Fibroblast of the aortic adventitia (primary cell): ENCODE measurements at regions not wholly inside any gene's neighbourhood (a gene's known extent, or its start where the extent isn't known, plus 50 kb on each side); places are given as distances from the start of the nearest gene placed in this dataset.

Source experiments
- DNase-seq: peaks from one replicate; pipeline ENCODE4 v3.0.0-alpha.2; 2010; ENCODE audit warnings: low read depth
- H3K4me3 ChIP-seq: 2 replicates; pipeline ENCODE4 v1.5.1; 2011; ENCODE audit warnings: low read depth, mild to moderate bottlenecking, control low read depth, low read length, moderate library complexity
- TF ChIP-seq, protein P1 (sequence below): IDR thresholded peaks from 2 replicates; pipeline ENCODE4 v1.5.1; 2011; ENCODE audit warnings: mild to moderate bottlenecking, low read length, control low read depth, inconsistent platforms; ENCODE audit not compliant: insufficient read depth

DNA sequence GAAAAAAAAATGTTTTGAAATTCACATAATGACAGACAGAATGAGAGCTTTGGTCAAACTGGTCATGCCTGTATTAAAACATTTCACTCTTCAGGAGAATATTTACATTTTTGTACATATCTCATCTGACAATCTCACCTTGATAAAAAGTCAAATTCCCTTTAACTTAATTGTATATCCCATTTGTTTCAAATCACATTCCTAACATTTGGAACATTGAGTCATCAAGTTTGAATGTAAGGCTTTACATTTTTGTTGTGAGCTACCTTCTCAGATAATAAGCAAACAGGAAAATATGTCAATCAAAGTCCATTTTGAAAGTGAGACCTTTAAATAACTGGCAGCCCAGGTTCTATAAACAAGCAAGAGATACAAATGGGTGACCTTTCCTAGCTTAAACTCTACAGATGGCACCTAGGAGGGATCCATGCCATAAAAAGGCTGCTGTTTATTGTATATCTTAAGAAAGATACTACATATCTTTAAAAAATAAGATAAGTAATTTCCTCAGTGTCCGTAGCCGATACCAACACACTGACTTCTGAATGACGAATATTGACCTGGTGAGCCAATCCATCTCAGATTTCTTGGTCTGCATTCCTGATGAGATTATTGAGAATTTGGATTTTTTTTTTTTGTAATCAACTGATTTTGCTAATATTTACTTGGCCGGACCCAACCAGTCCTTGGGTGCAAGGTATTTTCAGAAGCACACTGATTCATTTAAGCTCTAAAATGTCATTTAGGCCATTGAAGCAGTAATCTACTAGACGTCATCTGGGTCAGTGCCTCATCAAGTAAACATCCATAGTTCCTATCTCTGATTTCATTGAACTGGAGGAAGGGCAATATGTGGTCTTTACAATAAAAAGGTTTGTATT, 259.6 kb downstream of the BTG1 start:
- DNase-seq: no peak
- TF ChIP-seq, protein P1, sequence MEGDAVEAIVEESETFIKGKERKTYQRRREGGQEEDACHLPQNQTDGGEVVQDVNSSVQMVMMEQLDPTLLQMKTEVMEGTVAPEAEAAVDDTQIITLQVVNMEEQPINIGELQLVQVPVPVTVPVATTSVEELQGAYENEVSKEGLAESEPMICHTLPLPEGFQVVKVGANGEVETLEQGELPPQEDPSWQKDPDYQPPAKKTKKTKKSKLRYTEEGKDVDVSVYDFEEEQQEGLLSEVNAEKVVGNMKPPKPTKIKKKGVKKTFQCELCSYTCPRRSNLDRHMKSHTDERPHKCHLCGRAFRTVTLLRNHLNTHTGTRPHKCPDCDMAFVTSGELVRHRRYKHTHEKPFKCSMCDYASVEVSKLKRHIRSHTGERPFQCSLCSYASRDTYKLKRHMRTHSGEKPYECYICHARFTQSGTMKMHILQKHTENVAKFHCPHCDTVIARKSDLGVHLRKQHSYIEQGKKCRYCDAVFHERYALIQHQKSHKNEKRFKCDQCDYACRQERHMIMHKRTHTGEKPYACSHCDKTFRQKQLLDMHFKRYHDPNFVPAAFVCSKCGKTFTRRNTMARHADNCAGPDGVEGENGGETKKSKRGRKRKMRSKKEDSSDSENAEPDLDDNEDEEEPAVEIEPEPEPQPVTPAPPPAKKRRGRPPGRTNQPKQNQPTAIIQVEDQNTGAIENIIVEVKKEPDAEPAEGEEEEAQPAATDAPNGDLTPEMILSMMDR: no peak
- H3K4me3 ChIP-seq: no peak overlapping the region

DNA sequence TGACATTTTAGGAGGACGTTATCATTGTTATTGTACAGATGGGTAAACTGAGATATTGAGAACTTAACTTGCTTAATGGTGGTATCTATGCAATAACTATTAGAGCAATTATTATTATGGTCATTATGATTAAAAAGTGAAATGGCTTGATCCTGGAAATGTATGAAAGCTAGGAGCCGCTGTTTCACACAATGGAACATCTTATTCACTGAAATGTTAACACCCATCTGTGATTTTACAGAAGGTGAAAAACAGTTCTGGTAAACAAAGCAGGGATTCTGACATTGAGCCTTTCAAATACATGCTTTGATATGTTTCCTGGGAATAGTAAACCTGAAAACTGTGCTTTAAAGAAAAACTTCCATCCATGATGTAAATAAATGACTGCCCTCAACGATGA, 261.4 kb downstream of the BTG1 start:
- no peak for DNase-seq
- TF ChIP-seq, protein P1: no peak
- no peak overlapping the region for H3K4me3 ChIP-seq

DNA sequence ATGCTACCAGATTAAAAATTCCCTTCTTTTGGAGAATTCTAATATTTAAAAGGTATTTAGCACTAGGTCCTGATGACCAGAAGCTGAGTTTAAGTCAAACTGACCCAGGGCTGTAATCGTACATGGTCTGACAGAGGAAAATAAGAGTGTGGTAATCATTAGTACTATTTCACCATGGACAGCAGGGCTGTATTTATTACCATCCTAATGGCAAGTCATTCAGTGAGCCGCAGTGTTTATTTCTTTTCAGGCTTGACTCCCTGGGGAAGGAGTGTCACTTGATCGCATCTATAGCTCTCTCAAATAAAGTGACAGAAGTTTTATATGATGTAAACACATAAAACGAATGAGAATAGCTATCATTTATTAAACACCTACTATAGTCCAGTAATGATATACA, 261.8 kb downstream of the BTG1 start:
- DNase-seq: no peak
- TF ChIP-seq, protein P1: no peak
- H3K4me3 ChIP-seq: no peak overlapping the region

DNA sequence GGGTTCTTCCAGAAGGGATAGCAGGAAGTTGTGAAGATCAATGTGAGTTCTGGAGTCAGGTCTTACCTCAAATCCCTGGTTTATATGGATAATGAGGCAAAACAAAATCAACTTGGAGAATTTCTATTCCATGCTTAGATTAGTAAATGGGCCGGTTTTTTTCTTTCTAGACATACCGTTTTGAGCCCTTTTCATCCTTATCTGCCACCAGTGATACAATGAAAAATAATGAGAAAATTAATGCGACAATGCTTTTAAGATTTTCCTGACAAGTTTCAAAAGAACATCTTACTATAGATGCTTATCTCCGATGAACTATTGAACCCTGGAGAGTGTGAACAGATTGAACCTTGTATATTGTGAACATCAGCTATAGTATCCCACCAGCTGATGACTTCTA, 262.7 kb downstream of the BTG1 start:
- TF ChIP-seq, protein P1: no peak
- DNase-seq: no peak
- no peak overlapping the region for H3K4me3 ChIP-seq

DNA sequence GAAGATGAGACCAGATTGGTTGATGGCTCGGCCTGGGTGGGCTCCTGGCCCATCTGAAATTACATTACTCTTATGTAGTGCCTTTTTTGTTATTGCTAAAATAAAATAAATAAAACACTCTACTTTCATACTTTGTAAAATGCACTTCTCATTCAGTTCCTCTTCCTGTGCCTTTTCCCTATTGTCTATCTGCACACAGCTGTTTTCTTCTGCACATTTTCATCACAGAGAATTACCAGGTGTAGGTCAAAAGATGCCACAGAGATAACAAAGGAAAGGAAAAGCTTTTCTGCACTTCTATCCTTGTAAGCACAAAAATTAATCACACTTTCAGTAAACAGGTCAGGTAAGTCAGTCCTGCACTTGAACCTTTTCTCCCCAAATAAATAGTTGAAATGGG, 265.1 kb downstream of the BTG1 start:
- no peak overlapping the region for H3K4me3 ChIP-seq
- TF ChIP-seq, protein P1: no peak
- no peak for DNase-seq

DNA sequence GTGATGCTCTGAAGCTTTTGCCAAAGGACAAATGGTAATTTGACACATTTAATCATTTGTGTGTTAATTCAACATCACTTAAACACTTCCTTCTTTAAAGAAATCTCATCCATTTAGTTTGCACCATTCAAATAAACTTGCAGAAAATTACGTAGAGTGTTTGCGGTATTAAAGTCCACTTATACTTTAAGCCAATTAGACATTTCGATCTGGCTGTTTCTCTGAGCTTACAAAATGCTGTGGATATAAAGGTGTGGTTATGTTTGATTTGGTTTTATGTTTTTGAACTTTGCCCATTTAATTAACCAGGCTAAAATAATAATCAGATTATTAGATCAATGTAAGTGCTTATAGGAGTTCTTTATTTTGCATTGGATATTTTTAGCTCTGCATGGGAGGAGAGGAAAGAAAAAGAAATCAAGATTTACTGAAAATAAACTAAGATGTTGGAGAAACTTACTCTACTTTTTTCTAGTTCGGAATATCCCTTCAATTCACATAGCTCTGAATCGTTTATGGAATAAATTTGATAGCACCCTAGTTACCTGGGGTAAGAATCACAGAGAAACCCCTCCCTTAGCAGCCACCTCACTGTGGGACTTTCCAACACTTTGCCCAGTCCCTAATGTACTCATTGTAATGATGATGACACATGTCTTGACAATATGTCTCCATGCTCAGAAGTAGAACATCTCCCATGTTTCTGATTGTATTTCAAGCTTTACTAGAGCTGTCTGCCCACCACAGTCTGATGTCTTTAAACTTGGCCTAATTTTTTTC, 268.0 kb downstream of the BTG1 start:
- DNase-seq: no peak
- H3K4me3 ChIP-seq: no peak overlapping the region
- TF ChIP-seq, protein P1: no peak
